SK-N-SH (cell line): ENCODE measurements at regions not wholly inside any gene's neighbourhood (a gene's known extent, or its start where the extent isn't known, plus 50 kb on each side); places are given as distances from the start of the nearest gene placed in this dataset.

Source experiments
- CTCF ChIA-PET: fragments of 300-600, 350-600 bp; formaldehyde crosslinking; extraction: SDS; loops from one replicate; lab custom pipeline; 2021; lab: Yijun Ruan, JAX
- POLR2A ChIA-PET: fragments of 350-600 bp; sonication (Branson Sonifier 250); formaldehyde crosslinking; extraction: SDS; loops from one replicate; lab custom pipeline; 2020; ENCODE audit warnings: antibody characterized with exemption, inconsistent platforms; lab: Yijun Ruan, JAX
- DNase-seq: peaks from one replicate; pipeline ENCODE4 v3.0.0; 2012
- H2AFZ ChIP-seq: fragments of 200-600 bp; sonication (generic); 2 replicates; pipeline ENCODE4 v1.8.1; 2016; ENCODE audit warnings: antibody characterized with exemption, mild to moderate bottlenecking, low read depth
- H3F3A ChIP-seq: fragments of 200-600 bp; sonication (generic); replicated peaks from 2 replicates; pipeline ENCODE3; 2016; ENCODE audit warnings: antibody characterized with exemption, mild to moderate bottlenecking; ENCODE audit not compliant: insufficient read depth
- H3K27ac ChIP-seq, 2 experiments: fragments of 200-500 bp in 1 of 2; fragments of 200-600 bp in 1 of 2; sonication (Bioruptor generic) in 1 of 2; sonication (generic), shearing (Covaris generic) in 1 of 2; 2 replicates each; pipeline versions ENCODE4 v1.5.1 to v1.6.1; 2014 to 2016; ENCODE audit warnings: low read depth in 2 of 2, inconsistent platforms in 1 of 2, low read length in 1 of 2, mild to moderate bottlenecking in 1 of 2, mixed read lengths in 1 of 2
- H3K27me3 ChIP-seq: fragments of 200-600 bp; sonication (generic), shearing (Covaris generic); 2 replicates; pipeline ENCODE4 v1.6.1; 2016; ENCODE audit warnings: mixed run types; ENCODE audit not compliant: insufficient read depth
- H3K36me3 ChIP-seq, 2 experiments: fragments of 200-500 bp in 1 of 2; fragments of 200-600 bp in 1 of 2; sonication (Bioruptor generic) in 1 of 2; sonication (generic) in 1 of 2; replicated peaks in 1 of 2; 2 replicates each; pipeline versions ENCODE3 to v1.5.1; 2014 to 2016; ENCODE audit warnings: low read length in 1 of 2, mild to moderate bottlenecking in 1 of 2; ENCODE audit not compliant: insufficient read depth in 2 of 2, control insufficient read depth in 1 of 2
- H3K4me1 ChIP-seq, 2 experiments: fragments of 200-500 bp in 1 of 2; fragments of 200-600 bp in 1 of 2; sonication (Bioruptor generic) in 1 of 2; sonication (generic), shearing (Covaris generic) in 1 of 2; 2 replicates each; pipeline versions ENCODE4 v1.5.1 to v1.6.1; 2014 to 2016; ENCODE audit warnings: low read depth in 1 of 2, low read length in 1 of 2, mixed run types in 1 of 2; ENCODE audit not compliant: insufficient read depth in 2 of 2, control insufficient read depth in 1 of 2
- H3K4me2 ChIP-seq: fragments of 200-600 bp; sonication (generic), shearing (Covaris generic); 2 replicates; pipeline ENCODE4 v1.6.1; 2017; ENCODE audit warnings: mixed run types
- H3K4me3 ChIP-seq, 2 experiments: fragments of 200-500 bp in 1 of 2; fragments of 200-600 bp in 1 of 2; sonication (Bioruptor generic) in 1 of 2; sonication (generic), shearing (Covaris generic) in 1 of 2; 2 replicates each; pipeline versions ENCODE4 v1.5.1 to v1.8.1; 2014 to 2016; ENCODE audit warnings: low read depth in 2 of 2, inconsistent platforms in 1 of 2, low read length in 1 of 2, mild to moderate bottlenecking in 1 of 2, mixed read lengths in 1 of 2, moderate library complexity in 1 of 2
- H3K79me2 ChIP-seq: fragments of 200-600 bp; sonication (generic); 2 replicates; pipeline ENCODE4 v1.8.1; 2017; ENCODE audit warnings: mild to moderate bottlenecking; ENCODE audit not compliant: insufficient read depth
- H3K9ac ChIP-seq: fragments of 200-600 bp; sonication (generic); 2 replicates; pipeline ENCODE4 v1.6.1; 2017; ENCODE audit warnings: mixed run types
- H3K9me2 ChIP-seq: fragments of 200-600 bp; sonication (generic); 2 replicates; pipeline ENCODE4 v1.6.1; 2017; ENCODE audit warnings: mixed run types
- H3K9me3 ChIP-seq: fragments of 200-600 bp; sonication (generic); 2 replicates; pipeline ENCODE4 v1.6.1; 2017; ENCODE audit warnings: mixed run types, mild to moderate bottlenecking, moderate library complexity
- H4K20me1 ChIP-seq: fragments of 200-600 bp; sonication (generic); 2 replicates; pipeline ENCODE4 v1.6.1; 2017; ENCODE audit warnings: mild to moderate bottlenecking, mixed run types; ENCODE audit not compliant: insufficient read depth
- CHD2 ChIP-seq: fragments of 150-350 bp; IDR thresholded peaks from 2 replicates; pipeline ENCODE4 v1.6.1; 2018; ENCODE audit warnings: low read length; ENCODE audit not compliant: partially characterized antibody
- CTCF ChIP-seq: fragments of 200-600 bp; sonication (generic); IDR thresholded peaks from 2 replicates; pipeline ENCODE4 v1.6.1; 2017; ENCODE audit warnings: antibody characterized with exemption, mild to moderate bottlenecking, moderate library complexity
- EP300 ChIP-seq, 2 experiments: IDR thresholded peaks; 2 replicates each; pipeline versions ENCODE4 v1.4.0 to v1.6.1; 2012; ENCODE audit warnings: borderline replicate concordance in 1 of 2, low read depth in 1 of 2, low read length in 1 of 2
- EZH2phosphoT487 ChIP-seq: fragments of 200-600 bp; sonication (generic); IDR thresholded peaks from 2 replicates; pipeline ENCODE4 v1.6.1; 2017; ENCODE audit warnings: low read depth, mixed run types, mild to moderate bottlenecking, antibody characterized with exemption, moderate library complexity, borderline replicate concordance
- FOXJ3 ChIP-seq: sonication (generic); formaldehyde crosslinking; IDR thresholded peaks from 2 replicates; pipeline ENCODE4 v1.5.1; 2020; ENCODE audit warnings: mild to moderate bottlenecking, missing genetic modification reagents
- GABPA ChIP-seq: IDR thresholded peaks from 2 replicates; pipeline ENCODE4 v1.4.0; 2012; ENCODE audit warnings: low read depth, mild to moderate bottlenecking
- GATA2 ChIP-seq: sonication (generic); formaldehyde crosslinking; IDR thresholded peaks from 2 replicates; pipeline ENCODE4 v1.5.0; 2020; ENCODE audit warnings: mild to moderate bottlenecking, missing genetic modification reagents
- JUND ChIP-seq: IDR thresholded peaks from 2 replicates; pipeline ENCODE4 v1.4.0; 2012
- MEF2A ChIP-seq: IDR thresholded peaks from 2 replicates; pipeline ENCODE4 v1.4.0; 2012; ENCODE audit warnings: low read depth, borderline replicate concordance
- MXI1 ChIP-seq: IDR thresholded peaks from 2 replicates; pipeline ENCODE4 v1.6.1; 2012; ENCODE audit warnings: mild to moderate bottlenecking, low read depth, low read length, improper control_type of control experiment
- NRF1 ChIP-seq: IDR thresholded peaks from 2 replicates; pipeline ENCODE4 v1.6.1; 2012; ENCODE audit warnings: low read depth, mild to moderate bottlenecking, low read length
- PBX3 ChIP-seq: IDR thresholded peaks from 2 replicates; pipeline ENCODE4; 2012
- POLR2AphosphoS5 ChIP-seq: IDR thresholded peaks from 2 replicates; pipeline ENCODE4 v1.6.1; 2012; ENCODE audit warnings: low read depth, low read length
- RAD21 ChIP-seq: IDR thresholded peaks from 2 replicates; pipeline ENCODE4 v1.6.1; 2012; ENCODE audit warnings: mild to moderate bottlenecking, low read length
- RCOR1 ChIP-seq: fragments of 150-350 bp; IDR thresholded peaks from 2 replicates; pipeline ENCODE4 v1.6.1; 2017; ENCODE audit warnings: antibody characterized with exemption, low read length
- REST ChIP-seq: IDR thresholded peaks from 2 replicates; pipeline ENCODE4 v1.6.1; 2012; ENCODE audit warnings: mild to moderate bottlenecking, low read depth, low read length, moderate library complexity
- SMC3 ChIP-seq: IDR thresholded peaks from 2 replicates; pipeline ENCODE4 v1.6.1; 2012; ENCODE audit warnings: low read depth, low read length, improper control_type of control experiment
- TAF1 ChIP-seq: IDR thresholded peaks from 2 replicates; pipeline ENCODE4 v1.6.1; 2012; ENCODE audit warnings: low read depth, mild to moderate bottlenecking, low read length, moderate library complexity, borderline replicate concordance
- TCF12 ChIP-seq: IDR thresholded peaks from 2 replicates; pipeline ENCODE4 v1.4.0; 2012
- TEAD4 ChIP-seq: IDR thresholded peaks from 2 replicates; pipeline ENCODE4 v1.4.0; 2012; ENCODE audit warnings: mild to moderate bottlenecking, borderline replicate concordance; ENCODE audit not compliant: insufficient read depth
- USF1 ChIP-seq: IDR thresholded peaks from 2 replicates; pipeline ENCODE4 v1.4.0; 2012; ENCODE audit warnings: low read depth, borderline replicate concordance
- USF2 ChIP-seq: fragments of 150-350 bp; IDR thresholded peaks from 2 replicates; pipeline ENCODE4 v1.6.1; 2017; ENCODE audit warnings: antibody characterized with exemption, low read length, low read depth, borderline replicate concordance
- ZBTB33 ChIP-seq: IDR thresholded peaks from 2 replicates; pipeline ENCODE4 v1.4.0; 2012; ENCODE audit warnings: low read depth, borderline replicate concordance
- WGBS: methylation state at CpG from one replicate; pipeline ENCODE4 v1.1.6; 2017; ENCODE audit warnings: low lambda C conversion rate; 5-methylcytosine and 5-hydroxymethylcytosine counted together

- no peaks in the 10 kb centered on the region for H3K4me1 ChIP-seq
- peak; percentile 19 for DNase-seq
- 7% methylated on average over 3 of the region's 3 CpGs for WGBS
- ChIA-PET CTCF (interaction anchor here (0.6 to 2.1 kb wide), 25 partner anchors 8 to 836 kb away, joined by 3 to 31 read pairs (median 4); no protein-coding TSS in a partner anchor), POLR2A (no interaction called here)
- no peak overlapping the region for H3K27ac ChIP-seq
- no peaks in the 10 kb centered on the region for H3K27me3 ChIP-seq
- no peaks in the 10 kb centered on the region for H3K9me2 ChIP-seq
- H4K20me1 ChIP-seq = no peaks in the 10 kb centered on the region
- H3K79me2 ChIP-seq = no peaks in the 10 kb centered on the region
- H3K9ac ChIP-seq = no peak overlapping the region
- no peaks in the 10 kb centered on the region for H3K9me3 ChIP-seq
- no peak overlapping the region for H3K4me2 ChIP-seq
- no peak overlapping the region; a peak in 1 of 4 replicates for H3K4me3 ChIP-seq
- no peaks in the 10 kb centered on the region for H3F3A ChIP-seq
- H2AFZ ChIP-seq = no peak overlapping the region
- H3K36me3 ChIP-seq = no peaks in the 10 kb centered on the region
- TF ChIP-seq TCF12 (no peak), CTCF (peak; percentile 89), USF2 (no peak), PBX3 (no peak), EZH2phosphoT487 (no peak), TAF1 (no peak), NRF1 (no peak), USF1 (no peak), MEF2A (no peak), REST (no peak), RCOR1 (no peak), JUND (no peak), POLR2AphosphoS5 (no peak), EP300 (IDR thresholded peaks at IDR 0.05; ENCODE audit: borderline replicate concordance in 1 of 2, low read depth in 1 of 2, low read length in 1 of 2) (no peak), MXI1 (no peak), RAD21 (peak; percentile 70), GABPA (no peak), TEAD4 (peak; percentile 73; the same call in 1 of the 2 replicates), FOXJ3 (CRISPR knock-in tag) (no peak), GATA2 (no peak), ZBTB33 (no peak), CHD2 (no peak), SMC3 (peak; percentile 67)
These were observed 761.8 kb upstream of the ACVR2A start for GRCh38 chr2:147082850-147083522.
